ES-I3 (cell line): ENCODE measurements at regions not wholly inside any gene's neighbourhood (a gene's known extent, or its start where the extent isn't known, plus 50 kb on each side); places are given as distances from the start of the nearest gene placed in this dataset.

Experiments
- H3K36me3 ChIP-seq: 2 replicates; pipeline ENCODE4 v1.6.1; 2013; ENCODE audit warnings: mild to moderate bottlenecking, low read length, control low read depth, moderate library complexity; ENCODE audit not compliant: insufficient read depth
- H3K4me1 ChIP-seq: 2 replicates; pipeline ENCODE4 v1.6.1; 2013; ENCODE audit warnings: mild to moderate bottlenecking, control low read depth, low read length; ENCODE audit not compliant: insufficient read depth
- H3K9ac ChIP-seq: 2 replicates; pipeline ENCODE4 v1.6.1; 2013; ENCODE audit warnings: low read depth, mild to moderate bottlenecking, low read length, moderate library complexity
- H3K9me3 ChIP-seq: 2 replicates; pipeline ENCODE4 v1.6.1; 2013; ENCODE audit warnings: mild to moderate bottlenecking, low read length, moderate library complexity; ENCODE audit not compliant: control insufficient read depth, insufficient read depth

- Histone ChIP-seq H3K36me3 (no peaks in the 10 kb centered on the region), H3K4me1 (peaks cover 4% of the 10 kb centered on the region; the same call in 1 of the 2 replicates), H3K9me3 (no peaks in the 10 kb centered on the region), H3K9ac (no peak overlapping the region)
Observed at GRCh38 chr7:25870574-25870973, 281.4 kb upstream of the NFE2L3 start.

GRCh38 chr7:25876092-25876491 is 275.9 kb upstream of the NFE2L3 start:
- H3K9me3 ChIP-seq: no peaks in the 10 kb centered on the region
- H3K9ac ChIP-seq: no peak overlapping the region
- no peaks in the 10 kb centered on the region; the same call in 1 of the 2 replicates for H3K4me1 ChIP-seq
- no peaks in the 10 kb centered on the region for H3K36me3 ChIP-seq

DNA sequence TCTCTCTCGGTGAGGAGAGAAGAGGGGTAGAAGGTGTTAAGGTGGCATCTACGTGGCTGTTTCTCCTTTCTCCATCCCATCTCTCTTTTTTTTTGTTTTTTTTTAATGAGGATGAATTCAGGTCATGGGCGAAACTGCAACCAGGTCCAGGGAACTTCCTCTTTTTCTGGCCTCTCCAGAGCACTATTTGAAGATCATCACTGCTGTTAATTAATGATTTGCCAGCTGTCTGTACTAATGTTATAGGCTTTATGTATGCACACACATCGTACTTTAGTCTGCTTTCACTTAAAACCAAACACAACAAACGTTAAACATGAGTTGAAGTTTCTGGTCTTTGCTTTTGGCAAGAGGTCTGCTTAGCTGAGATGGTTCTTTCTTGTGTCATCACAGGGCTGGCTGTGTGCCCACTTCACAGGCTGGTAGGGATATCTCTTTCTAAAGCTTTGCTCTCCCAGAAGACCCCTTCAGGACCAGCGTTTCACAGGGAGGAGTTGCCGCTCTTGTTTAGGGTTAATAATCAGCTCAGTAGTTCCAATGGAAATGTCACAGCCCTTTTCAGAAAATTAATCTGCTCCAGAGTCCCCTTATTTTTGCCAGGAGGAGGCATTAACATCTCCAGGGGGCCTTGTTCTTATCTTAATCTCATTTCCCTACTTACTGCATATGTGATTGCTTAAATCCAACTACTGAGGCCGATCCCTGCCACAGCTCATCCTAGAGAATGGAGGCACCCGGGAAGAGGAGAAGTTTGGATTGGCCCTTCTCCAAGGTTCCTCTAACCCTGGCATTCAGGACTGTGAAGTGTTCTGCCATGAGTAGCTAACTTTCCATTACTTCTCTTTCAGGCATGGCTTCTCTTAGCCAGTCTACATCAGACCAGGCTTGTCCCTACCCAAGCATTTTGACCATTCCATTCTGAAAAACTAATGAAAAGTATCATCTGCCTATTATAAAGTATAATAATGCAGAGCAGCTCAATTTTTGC is 273.9 kb upstream of the NFE2L3 start:
- H3K4me1 ChIP-seq: no peaks in the 10 kb centered on the region; the same call in 1 of the 2 replicates
- H3K9ac ChIP-seq: no peak overlapping the region
- no peaks in the 10 kb centered on the region for H3K36me3 ChIP-seq
- no peaks in the 10 kb centered on the region for H3K9me3 ChIP-seq

GRCh38 chr7:25879799-25880198 is 272.2 kb upstream of the NFE2L3 start:
- Histone ChIP-seq H3K36me3 (no peaks in the 10 kb centered on the region), H3K9me3 (no peaks in the 10 kb centered on the region), H3K9ac (no peak overlapping the region), H3K4me1 (no peaks in the 10 kb centered on the region)

GRCh38 chr7:25881317-25882037 is 270.5 kb upstream of the NFE2L3 start:
- Histone ChIP-seq H3K4me1 (peaks cover 5% of the 10 kb centered on the region; the same call in 1 of the 2 replicates), H3K9me3 (no peaks in the 10 kb centered on the region)

GRCh38 chr7:25882151-25882773 is 269.7 kb upstream of the NFE2L3 start:
- Histone ChIP-seq H3K9ac (no peak overlapping the region), H3K36me3 (no peaks in the 10 kb centered on the region), H3K4me1 (peaks cover 5% of the 10 kb centered on the region; the same call in 1 of the 2 replicates), H3K9me3 (no peaks in the 10 kb centered on the region)

More at GRCh38 chr7:25881317-25882037, 270.5 kb upstream of the NFE2L3 start:
- H3K36me3 ChIP-seq: no peaks in the 10 kb centered on the region
- no peak overlapping the region for H3K9ac ChIP-seq

DNA sequence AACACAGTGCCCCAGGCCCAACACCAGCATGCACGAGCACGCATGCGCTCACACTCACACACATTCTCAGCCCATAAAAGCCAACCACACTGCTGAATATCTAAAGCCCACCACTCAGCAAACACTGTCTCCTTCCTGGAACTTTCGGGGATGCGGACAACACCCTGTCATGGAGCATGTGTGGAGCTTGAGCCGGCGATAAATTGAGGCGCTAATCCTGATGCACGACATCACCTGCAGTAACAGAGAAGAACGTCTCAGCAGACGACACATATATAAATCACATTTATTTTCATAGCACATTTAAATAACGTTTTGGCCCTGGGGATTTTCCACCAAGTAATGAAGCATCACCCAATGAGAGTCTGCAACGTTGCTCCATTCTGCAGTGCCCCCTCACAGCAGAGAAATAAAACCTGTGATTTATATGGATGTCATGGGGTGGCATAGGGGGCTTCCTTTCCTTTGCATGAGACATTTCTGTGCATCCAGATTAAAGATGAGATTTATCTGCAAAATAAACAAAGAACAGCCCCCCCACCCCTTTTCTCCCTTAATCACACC is 267.7 kb upstream of the NFE2L3 start:
- Histone ChIP-seq H3K4me1 (peaks cover 5% of the 10 kb centered on the region; the same call in 1 of the 2 replicates), H3K9me3 (no peaks in the 10 kb centered on the region), H3K9ac (no peak overlapping the region), H3K36me3 (no peaks in the 10 kb centered on the region)

- H3K9me3 ChIP-seq: no peaks in the 10 kb centered on the region
- H3K4me1 ChIP-seq: peaks cover 5% of the 10 kb centered on the region; the same call in 1 of the 2 replicates
- no peak overlapping the region for H3K9ac ChIP-seq
- no peaks in the 10 kb centered on the region for H3K36me3 ChIP-seq
Observed at GRCh38 chr7:25885057-25885576, 266.9 kb upstream of the NFE2L3 start.

DNA sequence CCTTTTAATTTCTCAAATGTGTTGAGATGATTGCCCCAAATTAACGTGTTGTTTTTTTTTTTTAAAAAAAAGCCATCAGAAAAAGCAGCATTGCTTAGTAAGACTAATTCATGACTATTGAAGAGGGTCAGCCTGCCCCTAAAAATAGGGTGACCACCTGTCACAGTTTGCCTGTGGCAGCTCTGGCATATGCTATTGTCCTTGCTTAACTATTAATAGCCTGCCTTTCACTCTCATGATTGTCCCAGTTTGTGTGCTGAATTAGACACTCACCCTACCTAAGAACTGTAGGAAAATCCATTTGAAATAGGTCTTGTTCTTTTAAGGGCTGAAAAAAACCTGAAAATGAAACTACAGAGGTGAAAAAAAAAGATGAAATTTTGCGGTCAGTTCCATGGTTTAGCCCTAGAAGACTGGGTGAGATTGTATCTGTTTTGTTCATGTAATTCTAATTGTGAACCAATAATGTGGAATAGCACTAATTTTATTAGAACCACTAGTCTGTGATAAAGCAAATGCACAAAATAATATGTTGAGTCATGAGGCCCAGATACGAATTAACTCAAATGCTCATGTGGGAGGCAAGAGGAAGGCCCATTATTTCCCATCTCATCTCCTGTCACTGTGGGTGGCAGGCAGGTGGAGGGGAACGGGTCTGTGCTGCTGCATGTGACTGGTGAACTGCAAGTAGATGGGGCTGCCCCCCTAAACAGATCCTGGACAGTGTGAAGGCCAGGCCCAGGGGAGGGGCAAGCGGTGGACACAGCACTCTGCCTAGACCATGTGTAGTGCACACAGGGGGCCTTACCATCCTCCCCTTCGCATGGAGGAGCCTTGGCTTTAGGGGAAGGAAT is 265.4 kb upstream of the NFE2L3 start:
- Histone ChIP-seq H3K9me3 (no peaks in the 10 kb centered on the region), H3K36me3 (no peaks in the 10 kb centered on the region), H3K9ac (no peak overlapping the region), H3K4me1 (peaks cover 5% of the 10 kb centered on the region; the same call in 1 of the 2 replicates)

GRCh38 chr7:25887266-25887665 is 264.7 kb upstream of the NFE2L3 start:
- Histone ChIP-seq H3K9ac (no peak overlapping the region), H3K9me3 (no peaks in the 10 kb centered on the region), H3K36me3 (no peaks in the 10 kb centered on the region), H3K4me1 (peaks cover 5% of the 10 kb centered on the region; the same call in 1 of the 2 replicates)

- Histone ChIP-seq H3K9me3 (no peaks in the 10 kb centered on the region), H3K9ac (no peak overlapping the region), H3K4me1 (peaks cover 5% of the 10 kb centered on the region; the same call in 1 of the 2 replicates), H3K36me3 (no peaks in the 10 kb centered on the region)
Observed at GRCh38 chr7:25887795-25888559, 264.0 kb upstream of the NFE2L3 start.

- Histone ChIP-seq H3K9me3 (no peaks in the 10 kb centered on the region), H3K36me3 (no peaks in the 10 kb centered on the region), H3K9ac (no peak overlapping the region), H3K4me1 (peaks cover 13% of the 10 kb centered on the region; the same call in 1 of the 2 replicates)
Observed at GRCh38 chr7:25889765-25890164, 262.2 kb upstream of the NFE2L3 start.
